GM18526 (cell line): ENCODE measurements at regions not wholly inside any gene's neighbourhood (a gene's known extent, or its start where the extent isn't known, plus 50 kb on each side); places are given as distances from the start of the nearest gene placed in this dataset.

Source experiments
- POLR2A ChIP-seq: IDR thresholded peaks from 3 replicates; pipeline ENCODE4 v1.6.1; 2011; ENCODE audit not compliant: insufficient read length; ENCODE audit errors: extremely low read depth

GRCh38 chr15:39299486-39300267 is 281.2 kb upstream of the THBS1 start:
- no peak for TF ChIP-seq POLR2A

GRCh38 chr15:39300451-39301153 is 280.3 kb upstream of the THBS1 start:
- TF ChIP-seq POLR2A: no peak

- no peak for TF ChIP-seq POLR2A
Measured at GRCh38 chr15:39301589-39301999, 279.3 kb upstream of the THBS1 start.

DNA sequence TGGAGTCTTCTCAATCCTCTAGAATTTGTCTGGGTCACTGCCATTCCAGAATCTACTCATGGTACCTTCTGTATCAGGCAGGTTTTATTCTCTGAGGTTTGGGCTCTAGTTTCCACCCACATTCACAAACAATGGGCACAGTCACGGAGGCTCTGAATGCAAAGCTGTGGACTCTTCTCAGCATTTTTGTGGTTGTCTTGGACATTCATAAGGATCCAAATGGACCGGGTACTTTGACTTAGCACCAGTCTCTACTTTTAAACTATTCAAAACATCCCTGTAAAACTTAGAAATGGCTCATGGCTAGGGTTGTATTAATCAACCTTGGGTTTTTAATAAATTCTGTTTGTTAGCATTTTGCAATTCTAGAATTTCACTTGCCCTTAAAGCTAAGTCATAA is 277.9 kb upstream of the THBS1 start:
- TF ChIP-seq POLR2A: no peak

DNA sequence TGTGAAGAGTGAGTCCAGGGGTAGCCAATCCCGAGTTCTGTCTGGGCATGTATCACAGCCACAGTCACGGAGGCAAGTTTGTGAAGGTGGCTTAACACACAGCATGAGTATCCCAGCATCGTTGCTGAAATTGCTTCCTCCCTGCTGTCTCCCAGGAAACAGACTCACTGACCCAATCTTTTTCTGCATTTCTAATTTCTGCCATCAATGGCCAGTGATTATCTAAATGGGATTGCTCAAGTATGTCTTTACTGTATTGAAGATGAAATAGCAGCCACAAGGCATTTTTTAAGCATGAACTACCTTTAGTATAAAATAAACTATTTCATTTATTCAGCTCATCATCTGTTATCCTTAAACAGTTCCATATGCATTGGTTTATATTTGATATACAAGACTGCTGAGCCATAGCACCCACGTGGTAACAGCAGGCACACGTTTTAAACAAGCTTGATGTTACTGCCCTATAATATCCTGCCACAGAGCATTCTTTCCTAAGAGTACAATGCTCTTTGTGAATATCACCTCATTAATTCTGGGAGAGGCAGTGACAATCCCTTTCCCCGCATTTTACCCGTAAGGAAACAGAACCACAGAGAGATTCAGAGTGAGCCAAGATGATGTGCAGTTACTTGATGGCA is 276.6 kb upstream of the THBS1 start:
- no peak for TF ChIP-seq POLR2A

- TF ChIP-seq POLR2A: no peak
Measured at GRCh38 chr15:39304931-39305728, 275.7 kb upstream of the THBS1 start.

- no peak for TF ChIP-seq POLR2A
Measured at GRCh38 chr15:39310633-39311032, 270.2 kb upstream of the THBS1 start.

DNA sequence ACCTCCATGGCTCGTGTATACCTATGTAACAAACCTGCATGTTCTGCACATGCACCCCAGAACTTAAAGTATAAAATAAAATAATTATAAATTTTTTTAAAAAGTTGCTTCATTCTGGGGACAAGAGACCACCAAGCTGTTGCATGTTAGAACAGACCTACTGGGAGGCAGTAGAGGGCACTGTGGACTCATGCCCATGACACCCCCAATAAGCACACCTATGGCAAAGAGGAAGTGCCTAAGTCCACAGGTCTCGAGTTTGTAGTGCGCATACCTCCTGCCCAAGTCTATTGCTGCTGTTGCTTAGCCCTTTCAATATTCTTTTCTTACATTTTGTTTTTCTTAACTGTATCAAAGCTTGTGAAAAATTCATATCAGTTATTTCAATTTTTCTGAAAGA is 267.9 kb upstream of the THBS1 start:
- TF ChIP-seq POLR2A: no peak

GRCh38 chr15:39313467-39313866 is 267.4 kb upstream of the THBS1 start:
- no peak for TF ChIP-seq POLR2A

DNA sequence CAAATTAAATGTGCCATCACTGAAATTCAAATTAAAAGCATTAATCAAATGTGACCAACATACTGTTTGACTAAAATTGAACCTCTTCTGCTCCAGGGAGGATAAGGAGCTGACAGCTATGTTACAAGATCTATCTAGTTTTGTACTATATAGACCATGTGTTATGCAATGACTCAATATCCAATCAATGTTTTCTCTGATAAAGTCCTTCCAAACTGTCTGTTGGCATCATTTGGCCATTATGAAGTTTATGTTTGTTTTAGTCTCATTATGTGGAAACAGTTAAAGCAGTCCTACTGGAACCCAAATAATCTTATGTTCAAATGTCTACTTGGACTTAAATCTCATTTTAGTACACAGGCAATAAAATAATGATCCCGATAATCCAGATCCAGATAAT is 267.0 kb upstream of the THBS1 start:
- no peak for TF ChIP-seq POLR2A

- no peak for TF ChIP-seq POLR2A
Measured at GRCh38 chr15:39315206-39315850, 265.6 kb upstream of the THBS1 start.

- no peak for TF ChIP-seq POLR2A
Measured at GRCh38 chr15:39317225-39317624, 263.7 kb upstream of the THBS1 start.

DNA sequence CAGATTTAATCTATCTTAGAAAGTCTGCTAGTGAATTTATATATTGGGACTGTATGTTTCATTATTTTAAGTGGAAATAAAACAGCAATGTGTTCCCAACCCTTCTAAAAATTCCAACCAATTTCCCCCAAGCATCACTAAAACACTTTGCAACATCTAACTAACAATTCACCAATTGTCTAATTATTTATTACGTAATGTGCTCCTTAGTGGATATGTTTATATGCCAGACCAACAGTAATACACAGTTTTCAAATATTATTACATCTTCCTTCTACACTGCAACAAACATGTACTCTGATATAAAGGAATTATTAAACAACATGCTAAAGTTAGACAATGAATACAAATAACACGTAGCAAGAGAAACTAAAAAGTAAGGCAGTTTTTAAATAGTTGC is 262.6 kb upstream of the THBS1 start:
- no peak for TF ChIP-seq POLR2A

DNA sequence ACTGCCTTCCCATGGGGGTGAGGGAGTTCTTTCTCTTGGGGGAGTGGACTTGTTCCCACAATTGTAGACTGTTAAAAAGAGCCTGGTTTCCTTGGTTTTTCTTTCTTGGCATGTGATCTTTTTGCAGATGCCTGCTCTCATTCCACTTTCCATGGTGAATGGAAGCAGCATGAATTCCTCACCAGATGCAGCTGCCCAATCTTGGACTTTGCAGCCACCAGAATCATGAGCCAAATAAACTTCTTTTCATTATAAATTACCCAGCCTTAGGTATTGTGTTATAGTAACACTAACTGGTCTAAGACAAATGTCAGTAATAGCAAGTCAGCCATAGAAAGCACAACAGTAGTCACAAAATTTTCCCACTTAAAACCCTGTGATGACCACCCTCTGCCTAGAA is 260.5 kb upstream of the THBS1 start:
- TF ChIP-seq POLR2A: no peak

DNA sequence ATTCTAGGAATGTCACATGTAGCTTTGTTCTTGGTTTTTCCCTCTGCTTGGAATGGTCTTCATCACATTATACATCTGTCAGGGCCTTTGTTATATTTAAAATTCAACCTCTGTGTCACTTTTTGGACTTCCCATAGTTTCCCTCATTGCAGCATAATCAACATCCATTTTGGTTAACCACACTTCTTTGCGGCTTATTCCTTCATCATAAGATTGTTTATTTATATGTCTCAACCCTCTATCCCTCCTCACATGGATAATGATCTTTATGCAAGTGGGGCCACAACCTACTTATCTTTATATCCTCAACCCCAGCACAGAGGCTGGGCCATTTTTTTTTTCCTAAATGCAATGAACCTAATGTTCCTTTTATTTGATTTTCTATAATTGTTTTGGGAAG is 260.0 kb upstream of the THBS1 start:
- TF ChIP-seq POLR2A: no peak

- no peak for TF ChIP-seq POLR2A
Measured at GRCh38 chr15:39321977-39322376, 258.9 kb upstream of the THBS1 start.

- no peak for TF ChIP-seq POLR2A
Measured at GRCh38 chr15:39323157-39323556, 257.7 kb upstream of the THBS1 start.
